IPS-NIHi7 (cell line): ENCODE measurements at regions not wholly inside any gene's neighbourhood (a gene's known extent, or its start where the extent isn't known, plus 50 kb on each side); places are given as distances from the start of the nearest gene placed in this dataset.

Source experiments
- DNase-seq: peaks from one replicate; pipeline ENCODE4 v3.0.0; 2012; ENCODE audit warnings: mixed read lengths; ENCODE audit errors: extremely low spot score

GRCh38 chr3:176431038-176431418 is 766.3 kb downstream of the TBL1XR1 start:
- no peak for DNase-seq

GRCh38 chr3:176430244-176431037 is 766.8 kb downstream of the TBL1XR1 start:
- DNase-seq, result peak; percentile 52

- peak; percentile 18 for DNase-seq
These were observed 768.7 kb downstream of the TBL1XR1 start for GRCh38 chr3:176428552-176428951.

GRCh38 chr3:176426371-176426770 is 770.9 kb downstream of the TBL1XR1 start:
- DNase-seq, result no peak

- DNase-seq, result no peak
These were observed 780.4 kb downstream of the TBL1XR1 start for GRCh38 chr3:176416870-176417269.

- no peak for DNase-seq
These were observed 781.5 kb downstream of the TBL1XR1 start for GRCh38 chr3:176415661-176416295.

- no peak for DNase-seq
These were observed 784.5 kb downstream of the TBL1XR1 start for GRCh38 chr3:176412771-176413170.

GRCh38 chr3:176403531-176403930 is 793.8 kb downstream of the TBL1XR1 start:
- DNase-seq, result no peak

- DNase-seq, result no peak
These were observed 796.1 kb downstream of the TBL1XR1 start for GRCh38 chr3:176401211-176401610.

- DNase-seq, result no peak
These were observed 798.1 kb downstream of the TBL1XR1 start for GRCh38 chr3:176399193-176399592.

GRCh38 chr3:176395240-176395639 is 802.0 kb downstream of the TBL1XR1 start:
- DNase-seq, result no peak

- no peak for DNase-seq
These were observed 818.5 kb downstream of the TBL1XR1 start for GRCh38 chr3:176378789-176379188.

- no peak for DNase-seq
These were observed 820.8 kb downstream of the TBL1XR1 start for GRCh38 chr3:176376531-176376930.

- peak; percentile 8 for DNase-seq
These were observed 821.8 kb downstream of the TBL1XR1 start for GRCh38 chr3:176375519-176375918.

- DNase-seq, result peak; percentile 50
These were observed 835.0 kb downstream of the TBL1XR1 start for GRCh38 chr3:176362191-176362731.

GRCh38 chr3:176359211-176359610 is 838.1 kb downstream of the TBL1XR1 start:
- DNase-seq, result peak; percentile 45

- no peak for DNase-seq
These were observed 839.4 kb downstream of the TBL1XR1 start for GRCh38 chr3:176357891-176358290.

- DNase-seq, result no peak
These were observed 842.4 kb downstream of the TBL1XR1 start for GRCh38 chr3:176354843-176355242.

- no peak for DNase-seq
These were observed 844.5 kb downstream of the TBL1XR1 start for GRCh38 chr3:176352716-176353334.

GRCh38 chr3:176351408-176351807 is 845.9 kb downstream of the TBL1XR1 start:
- no peak for DNase-seq

GRCh38 chr3:176349706-176350105 is 847.6 kb downstream of the TBL1XR1 start:
- DNase-seq, result no peak

GRCh38 chr3:176347424-176348146 is 849.7 kb downstream of the TBL1XR1 start:
- no peak for DNase-seq
